Activated CD4-positive, alpha-beta T cell treated with anti-CD3 and anti-CD28 coated beads for 4 hours (primary cell): ENCODE measurements at regions not wholly inside any gene's neighbourhood (a gene's known extent, or its start where the extent isn't known, plus 50 kb on each side); places are given as distances from the start of the nearest gene placed in this dataset.
"Not testable (repeated sequence)": the region's sequence is repeated elsewhere in the genome, so short reads cannot be mapped to it uniquely, and the experiment has no call there.

Source experiments
- DNase-seq, 2 donors: peaks; one replicate each; pipeline ENCODE4 v3.0.0-alpha.2; 2020

DNA sequence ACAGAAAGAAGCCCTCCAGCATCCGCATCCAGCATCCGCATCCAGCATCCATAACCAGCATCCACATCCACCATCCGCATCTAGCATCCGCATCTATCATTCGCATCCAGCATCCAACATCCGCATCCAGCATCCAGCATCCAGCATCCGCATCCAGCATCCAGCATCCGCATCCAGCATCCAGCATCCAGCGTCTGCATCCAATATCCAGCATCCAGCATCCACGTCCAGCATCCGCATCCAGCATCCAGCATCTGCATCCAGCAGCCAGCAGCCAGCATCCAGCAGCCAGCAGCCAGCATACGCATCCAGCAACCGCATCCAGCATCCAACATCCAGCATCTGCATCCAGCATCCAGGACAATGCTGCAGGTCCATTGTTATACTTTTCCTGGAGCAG is 671.0 kb upstream of the C16orf82 start:
- DNase-seq: no peak

DNA sequence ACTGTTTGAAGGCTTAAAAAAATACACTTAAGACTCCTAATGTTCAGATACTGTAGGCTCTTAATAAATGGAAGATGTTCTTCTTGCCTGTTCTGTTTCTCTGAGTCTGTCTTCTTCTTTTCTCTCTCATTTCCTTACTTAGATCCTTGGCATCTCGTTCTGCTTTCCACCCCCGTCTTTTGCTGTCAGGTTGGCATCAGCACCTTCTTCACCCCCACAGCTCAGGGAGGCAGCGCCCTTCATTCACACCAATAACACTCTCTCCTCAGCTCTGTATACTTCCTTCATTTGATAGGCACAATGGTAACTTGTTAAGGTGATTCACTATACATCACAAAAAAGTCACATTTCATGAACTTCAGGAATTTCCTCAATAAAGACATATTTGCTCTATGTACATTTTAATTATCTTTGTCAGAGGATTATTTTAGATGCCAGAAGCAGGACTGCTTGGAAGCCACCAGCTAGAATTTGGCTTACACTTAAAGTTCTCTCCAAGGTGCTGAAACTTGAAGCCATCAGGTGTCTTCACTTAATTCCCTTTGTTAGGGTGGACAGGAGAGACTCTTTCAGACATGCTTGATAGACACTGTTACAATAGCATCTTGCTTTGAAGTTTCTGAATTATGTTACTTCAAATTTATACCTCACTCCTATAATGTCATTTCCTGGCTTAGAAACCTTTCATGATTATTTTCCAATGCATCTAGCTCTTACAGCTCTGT is 670.1 kb upstream of the C16orf82 start:
- DNase-seq: no peak

DNA sequence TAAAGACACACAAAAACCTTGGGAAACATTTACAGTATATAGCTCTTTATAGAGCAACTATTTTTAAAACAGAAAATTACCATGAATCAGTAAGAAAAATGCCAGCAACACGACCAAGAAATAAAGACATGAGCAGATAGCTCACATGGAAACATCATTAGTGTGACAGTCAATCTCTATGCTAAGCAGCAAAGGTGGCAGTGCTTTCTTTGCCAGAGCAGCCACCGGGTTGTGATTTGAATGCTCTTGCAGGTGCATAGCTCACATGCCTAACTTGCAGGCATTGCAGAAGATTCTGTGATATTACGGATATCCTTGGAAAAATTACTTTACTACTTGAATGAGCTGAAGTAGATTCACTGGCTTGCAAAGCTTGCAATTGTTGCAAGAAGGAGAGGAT is 652.9 kb upstream of the C16orf82 start:
- DNase-seq: no peak

DNA sequence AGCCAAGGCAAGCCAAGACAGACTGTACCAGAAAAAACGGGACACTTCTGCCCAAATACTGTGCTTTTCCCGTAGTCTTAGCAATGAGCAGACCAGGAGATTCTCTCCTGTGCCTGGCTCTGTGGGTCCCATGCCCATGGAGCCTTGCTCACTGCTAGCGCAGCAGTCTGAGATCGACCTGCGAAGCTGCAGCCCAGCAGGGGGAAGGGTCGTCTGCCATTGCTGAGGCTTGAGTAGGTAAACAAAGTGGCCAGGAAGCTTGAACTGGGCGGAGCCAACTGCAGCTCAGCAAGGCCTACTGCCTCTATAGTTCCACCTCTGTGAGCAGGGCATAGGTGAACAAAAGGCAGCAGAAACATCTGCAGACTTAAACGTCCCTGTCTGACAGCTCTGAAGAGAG is 647.3 kb upstream of the C16orf82 start:
- DNase-seq: not testable (repeated sequence)

DNA sequence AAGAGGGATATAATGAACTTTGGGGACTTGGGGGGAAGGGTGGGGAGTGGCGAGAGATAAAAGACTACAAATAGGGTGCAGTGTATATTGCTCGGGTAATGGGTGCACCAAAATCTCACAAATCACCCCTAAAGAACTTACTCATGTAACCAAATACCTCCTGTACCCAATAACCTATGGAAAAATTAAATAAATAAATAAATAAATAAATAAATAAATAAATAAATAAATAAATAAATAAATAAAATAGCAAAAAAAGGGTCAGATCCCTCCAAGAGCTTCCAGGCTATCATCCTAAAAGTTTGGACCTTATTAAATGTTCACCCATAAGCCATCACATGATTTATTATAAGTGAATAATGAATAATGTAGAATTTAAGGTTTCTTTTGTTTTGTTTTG is 636.1 kb upstream of the C16orf82 start:
- no peak for DNase-seq

DNA sequence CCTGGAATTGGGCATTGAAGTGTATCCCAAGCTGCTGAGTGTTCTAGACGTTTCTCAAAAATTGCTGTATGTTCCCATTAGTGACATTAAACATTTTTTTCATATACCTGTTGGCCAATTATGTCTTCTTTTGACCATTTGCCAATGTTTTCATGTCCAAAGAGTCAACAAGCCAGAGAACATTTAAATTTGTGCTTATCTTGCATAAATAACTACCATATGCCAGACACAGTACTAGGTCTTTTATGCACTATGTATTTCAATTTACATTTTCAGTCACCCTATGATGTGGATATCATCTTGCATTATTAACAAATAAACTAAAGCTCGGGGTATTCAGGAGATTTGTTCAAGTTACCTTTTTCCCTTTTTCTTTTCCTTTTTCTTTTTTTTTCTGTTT is 632.9 kb upstream of the C16orf82 start:
- no peak for DNase-seq

DNA sequence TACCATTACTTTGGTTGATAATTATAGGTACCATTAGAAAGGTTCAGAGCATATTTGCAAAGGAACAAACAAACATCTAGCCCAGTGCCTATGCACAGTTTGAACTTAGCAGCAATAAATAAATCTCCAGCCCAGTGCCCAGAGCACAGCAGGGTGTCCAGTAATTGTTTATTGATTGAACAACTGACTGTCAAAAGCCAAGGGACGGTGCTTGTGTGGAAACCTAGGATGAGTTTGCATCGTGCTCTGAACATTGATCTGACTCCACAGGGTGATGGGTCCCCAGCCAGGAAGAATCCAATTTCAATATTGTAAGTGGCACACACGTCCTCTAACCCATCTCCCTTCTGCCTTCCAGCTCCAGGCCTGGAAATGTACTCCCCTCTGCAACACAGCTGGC is 625.5 kb upstream of the C16orf82 start:
- DNase-seq: no peak

DNA sequence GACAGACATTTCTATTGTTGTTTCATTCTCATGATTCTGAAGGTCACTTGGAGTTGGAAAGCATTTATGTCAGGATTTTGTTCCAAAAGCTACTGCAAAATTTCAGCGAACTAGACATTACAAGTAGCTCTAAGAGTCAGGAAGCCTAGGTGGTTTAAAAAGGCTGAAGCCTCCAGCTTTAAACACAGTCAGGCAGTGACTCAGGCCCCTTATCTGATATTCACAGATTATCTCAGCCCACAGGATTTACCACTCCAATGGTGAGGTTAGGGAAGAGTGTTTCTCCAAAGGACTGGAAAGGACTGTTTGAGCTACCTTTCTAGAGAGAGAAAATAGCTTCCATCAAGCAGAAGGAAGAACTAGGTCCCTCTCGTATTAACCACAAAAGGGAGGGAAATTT is 624.4 kb upstream of the C16orf82 start:
- no peak for DNase-seq

DNA sequence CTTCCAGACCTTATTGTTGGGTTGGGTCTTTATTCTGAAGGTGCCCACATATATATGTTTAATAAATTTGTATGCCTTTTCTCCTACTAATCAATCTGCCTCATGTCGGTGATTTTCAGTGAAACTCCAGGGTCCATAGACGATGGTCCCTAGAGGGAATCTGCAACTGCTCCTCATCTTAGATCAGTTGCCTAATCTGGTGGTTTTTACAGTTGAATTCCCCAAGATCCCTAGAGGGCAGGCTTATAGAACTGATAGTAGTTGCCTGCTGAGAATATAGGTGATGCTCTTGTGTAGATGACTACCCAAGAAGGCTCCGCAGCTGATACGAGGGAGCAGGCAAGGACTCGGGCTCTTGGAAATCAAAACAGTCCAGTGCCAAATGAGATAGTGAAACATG is 619.2 kb upstream of the C16orf82 start:
- DNase-seq: no peak

DNA sequence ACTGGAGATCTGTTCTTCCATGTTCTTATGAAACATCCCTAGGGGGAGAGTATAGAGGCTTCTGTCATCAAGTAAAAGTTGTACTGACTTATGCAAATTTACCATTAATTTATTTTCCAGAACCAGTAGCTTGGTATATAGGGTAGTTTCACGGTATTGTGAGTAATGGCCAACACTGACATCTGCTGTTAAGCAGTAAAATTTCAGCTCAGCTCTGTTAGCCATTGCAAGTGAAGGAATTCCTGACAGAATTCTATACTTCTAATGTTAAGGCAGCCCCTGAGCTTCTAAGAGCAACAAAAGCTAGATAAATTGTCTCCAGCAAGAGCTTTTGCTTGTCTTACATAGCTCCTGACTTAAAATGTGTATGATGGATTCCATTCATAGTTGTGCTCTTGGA is 613.5 kb upstream of the C16orf82 start:
- DNase-seq: no peak

DNA sequence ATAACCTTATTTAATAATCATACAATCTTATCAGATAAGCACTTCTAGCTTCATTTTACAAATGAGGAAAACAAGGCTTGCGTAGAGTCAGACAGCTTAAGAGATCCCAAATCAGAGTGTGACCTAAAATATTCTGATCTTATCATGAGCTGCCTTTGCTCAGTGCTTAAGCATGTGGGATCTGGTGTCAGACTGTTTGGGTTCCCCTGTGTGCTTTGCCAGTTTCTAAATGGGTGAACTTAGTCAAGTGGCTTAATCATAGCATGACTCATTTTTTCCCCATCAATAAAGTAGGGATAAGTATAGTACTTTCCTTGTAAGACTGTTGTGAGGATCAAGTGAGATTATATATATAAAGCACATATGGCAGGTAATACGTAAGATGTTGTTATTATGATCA is 612.6 kb upstream of the C16orf82 start:
- DNase-seq: no peak

DNA sequence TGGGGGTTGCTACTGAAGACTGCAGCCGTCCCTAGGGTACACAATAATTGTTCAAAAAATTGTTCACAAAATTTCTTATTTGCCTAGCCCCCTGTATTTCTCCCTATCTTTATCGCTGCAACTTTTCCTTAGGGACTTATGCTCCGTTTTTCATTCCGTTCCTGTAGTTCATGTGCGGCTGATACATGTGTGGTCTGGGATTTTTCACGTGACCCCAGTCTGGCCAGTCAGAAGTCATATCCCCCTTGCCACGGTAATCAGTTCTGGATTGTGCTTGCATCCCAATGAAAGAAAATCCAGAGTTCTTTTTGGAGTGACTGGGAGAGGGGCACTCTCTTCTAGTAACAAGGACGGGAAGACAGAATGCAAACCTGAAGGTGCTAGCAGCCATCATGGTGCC is 610.7 kb upstream of the C16orf82 start:
- no peak for DNase-seq

DNA sequence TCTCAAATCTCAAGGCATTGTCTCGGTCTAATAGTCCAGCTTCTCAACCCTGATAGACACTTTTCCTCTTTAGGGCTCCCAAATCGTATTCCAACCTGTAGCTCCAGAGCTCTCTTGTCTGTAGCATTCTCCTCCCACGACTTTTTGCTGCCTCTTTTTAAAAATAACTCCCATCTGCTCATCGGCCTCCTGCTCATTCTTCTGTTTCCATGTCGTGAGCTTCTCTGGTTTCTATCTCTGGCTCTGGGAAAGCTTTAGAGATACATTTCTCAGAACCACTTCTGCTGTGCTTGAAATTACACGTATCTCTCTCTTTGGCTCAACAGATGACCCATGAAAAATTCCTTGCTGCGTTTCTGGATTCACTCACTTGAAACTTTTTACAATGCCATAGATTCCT is 609.6 kb upstream of the C16orf82 start:
- no peak for DNase-seq

DNA sequence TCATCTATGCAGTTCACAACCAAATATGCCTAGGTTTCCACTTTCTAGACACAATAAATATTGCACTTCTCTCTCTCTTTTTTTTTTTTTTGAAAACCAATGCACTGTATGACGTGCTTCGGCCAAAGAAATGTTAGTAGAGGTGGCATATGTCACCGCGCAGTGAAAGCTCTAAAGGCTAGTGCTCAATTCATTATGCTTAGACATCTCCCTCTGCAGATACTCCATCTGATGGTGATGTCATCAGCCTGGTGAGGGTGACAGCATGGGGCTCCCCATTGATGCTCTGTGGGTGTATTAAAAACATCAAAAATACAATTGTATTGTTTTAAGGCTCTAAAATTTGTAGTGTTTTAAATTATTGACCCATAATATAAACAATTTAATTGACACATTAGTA is 608.8 kb upstream of the C16orf82 start:
- DNase-seq: no peak

DNA sequence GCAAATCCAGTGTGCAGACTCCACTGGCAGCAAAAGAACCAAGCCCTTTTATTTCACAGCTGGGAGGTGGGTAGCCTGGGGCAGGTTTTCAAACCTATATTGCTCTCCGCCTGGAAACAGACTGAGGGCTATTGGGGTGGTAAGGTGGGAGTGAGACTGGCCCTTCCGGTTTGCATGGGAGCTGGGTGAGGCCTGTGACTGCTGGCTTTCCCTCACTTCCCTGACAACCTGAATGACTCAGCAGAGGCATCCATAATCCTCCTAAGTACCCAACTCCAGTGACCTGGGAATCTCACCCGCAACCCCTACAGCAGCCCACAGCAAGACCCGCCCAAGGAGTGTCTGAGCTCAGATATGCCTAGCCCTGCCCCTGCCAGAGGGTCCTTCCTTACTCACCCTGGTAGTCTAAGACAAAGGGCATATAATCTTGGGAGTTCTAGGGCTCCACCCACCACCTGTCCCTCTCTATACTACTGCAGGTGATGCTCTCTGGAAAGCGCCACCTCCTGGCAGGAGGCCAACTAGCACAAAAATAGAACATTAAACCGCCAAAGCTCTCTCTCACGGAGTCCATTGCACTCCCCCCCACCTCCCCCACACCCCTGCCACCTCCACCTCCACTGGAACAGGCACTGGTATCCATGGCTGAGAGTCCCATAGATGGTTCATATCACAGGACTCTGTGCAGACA is 602.0 kb upstream of the C16orf82 start:
- DNase-seq: no peak

DNA sequence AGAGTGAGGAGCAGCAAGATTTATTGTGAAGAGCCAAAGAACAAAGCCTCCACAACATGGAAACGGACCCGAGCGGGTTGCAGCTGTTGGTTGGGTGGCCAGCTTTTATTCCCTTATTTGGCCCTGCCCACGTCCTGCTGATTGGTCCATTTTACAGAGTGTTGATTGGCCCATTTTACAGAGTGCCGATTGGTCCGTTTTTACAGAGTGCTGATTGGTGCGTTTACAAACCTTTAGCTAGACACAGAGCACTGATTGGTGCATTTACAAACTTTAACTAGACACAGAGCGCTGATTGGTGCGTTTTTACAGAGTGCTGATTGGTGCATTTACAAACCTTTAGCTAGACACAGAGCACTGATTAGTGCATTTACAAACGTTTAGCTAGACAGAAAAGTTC is 592.3 kb upstream of the C16orf82 start:
- DNase-seq: not testable (repeated sequence)

DNA sequence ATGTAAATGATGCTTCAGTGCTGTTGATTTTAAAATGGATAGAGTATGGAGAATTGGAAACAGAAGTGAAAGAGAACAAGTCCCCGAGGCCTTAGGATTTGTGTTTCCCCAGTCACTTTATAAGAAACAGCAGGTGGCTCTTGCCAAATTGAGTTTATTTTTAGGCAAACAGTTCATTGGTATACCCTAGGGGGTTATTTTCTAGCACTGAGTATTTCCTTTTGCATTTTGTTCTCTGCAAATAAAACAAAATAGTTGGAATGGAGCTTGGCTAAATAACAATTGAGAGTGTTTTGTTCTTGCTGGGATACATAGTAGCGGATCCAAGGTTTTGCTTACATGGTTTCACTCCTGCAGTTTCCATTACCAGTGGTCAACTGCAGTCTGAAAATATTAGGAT is 591.1 kb upstream of the C16orf82 start:
- no peak for DNase-seq

DNA sequence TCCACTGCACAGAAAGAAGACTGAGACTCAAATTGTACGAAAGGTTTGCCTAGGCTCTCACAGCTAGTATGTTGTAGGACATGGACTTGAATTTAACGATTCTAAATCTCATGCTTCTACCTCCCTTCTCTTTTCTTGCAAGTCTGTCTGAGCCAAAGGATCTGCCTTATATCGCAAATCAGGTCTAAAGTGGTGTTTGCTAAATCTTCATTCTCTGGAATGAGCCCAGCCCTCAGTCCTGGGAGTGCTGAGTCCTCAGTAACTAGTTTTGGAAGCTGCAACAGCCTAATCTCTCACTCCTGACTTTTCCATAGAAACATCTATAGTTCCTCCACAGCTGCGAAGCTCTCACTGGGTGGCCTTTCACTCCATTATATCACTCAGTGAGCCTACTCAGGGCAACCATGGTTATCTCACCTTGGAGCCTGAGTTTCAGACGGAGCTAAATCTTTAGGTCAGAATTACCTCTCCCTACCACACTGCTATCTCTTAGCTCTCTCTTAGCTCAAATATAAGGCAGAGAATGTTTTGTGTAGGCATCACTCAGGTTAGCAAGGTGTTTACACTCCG is 575.5 kb upstream of the C16orf82 start:
- DNase-seq: no peak

DNA sequence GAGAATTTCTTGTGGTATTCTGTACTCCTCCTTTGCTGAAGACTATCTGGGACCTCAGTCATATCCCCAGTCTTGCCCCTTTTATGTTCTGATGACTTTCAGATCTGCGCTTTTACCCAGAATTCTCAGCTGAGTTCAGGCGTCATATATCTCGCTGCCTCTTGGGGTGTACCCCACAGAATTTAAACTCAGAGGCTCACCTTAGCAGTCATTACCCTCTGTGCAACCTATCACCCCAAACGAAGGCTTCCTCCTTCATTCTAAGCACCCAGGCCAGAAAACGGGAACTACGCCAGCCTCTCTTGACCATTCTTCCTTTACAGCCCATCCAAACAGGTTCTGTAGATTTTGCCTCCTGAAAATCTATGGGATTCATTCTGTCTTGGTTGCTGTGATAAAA is 574.8 kb upstream of the C16orf82 start:
- no peak for DNase-seq

DNA sequence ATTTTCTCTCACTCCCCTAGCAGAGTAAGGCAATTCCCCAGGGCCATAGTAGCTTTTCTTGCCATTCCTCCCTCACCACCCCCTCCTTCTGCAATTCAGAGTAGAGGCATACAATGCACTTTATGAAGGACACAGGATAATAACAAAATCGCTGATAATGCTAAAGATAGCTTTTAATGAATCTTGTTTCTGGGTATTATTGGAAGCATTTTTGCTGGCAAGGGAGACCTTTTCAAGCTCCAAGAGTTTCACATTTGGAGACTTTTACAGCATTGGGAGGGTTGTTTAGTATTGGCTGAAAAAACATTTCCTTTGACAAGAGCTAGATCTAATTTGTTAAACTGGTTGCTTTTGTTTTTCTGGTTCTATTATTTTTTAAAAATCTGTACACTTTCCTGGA is 573.0 kb upstream of the C16orf82 start:
- DNase-seq: no peak

DNA sequence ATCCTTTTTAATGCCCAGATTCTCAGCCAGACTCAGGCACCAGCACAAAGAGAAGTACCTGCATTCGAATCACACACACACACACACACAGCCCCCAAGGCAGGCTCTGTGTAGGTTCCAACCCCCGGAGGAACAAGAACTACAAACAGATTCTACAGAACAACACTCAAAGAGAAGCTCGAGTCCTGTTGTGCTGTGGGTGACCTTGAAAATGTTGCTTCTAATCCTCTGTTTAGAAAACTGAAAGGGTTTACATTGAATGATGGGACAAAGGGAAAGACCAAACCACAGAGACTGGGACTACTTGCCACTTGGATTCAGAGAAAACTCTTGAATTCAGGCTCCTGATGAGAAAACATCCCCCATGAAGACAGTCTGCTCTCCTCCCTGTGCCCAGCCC is 568.8 kb upstream of the C16orf82 start:
- no peak for DNase-seq

DNA sequence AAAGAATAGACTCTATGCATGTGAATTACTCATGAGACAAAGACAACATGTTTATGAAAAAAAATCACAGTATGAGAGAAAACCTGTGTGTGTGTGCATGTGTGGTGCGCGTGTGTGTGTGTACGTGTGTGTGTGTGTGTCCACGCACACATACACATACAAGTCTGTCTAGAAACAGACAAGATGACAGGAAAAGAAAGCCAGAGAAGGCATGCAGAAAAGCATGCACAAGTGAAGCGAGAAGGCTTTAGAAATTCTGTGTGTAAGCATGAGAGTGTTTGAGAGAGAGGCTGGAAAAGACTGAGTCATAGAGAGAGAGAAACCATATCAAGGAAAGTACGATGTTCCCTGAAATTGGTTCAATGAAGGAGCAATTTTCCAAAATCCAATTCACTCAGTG is 566.4 kb upstream of the C16orf82 start:
- no peak for DNase-seq

DNA sequence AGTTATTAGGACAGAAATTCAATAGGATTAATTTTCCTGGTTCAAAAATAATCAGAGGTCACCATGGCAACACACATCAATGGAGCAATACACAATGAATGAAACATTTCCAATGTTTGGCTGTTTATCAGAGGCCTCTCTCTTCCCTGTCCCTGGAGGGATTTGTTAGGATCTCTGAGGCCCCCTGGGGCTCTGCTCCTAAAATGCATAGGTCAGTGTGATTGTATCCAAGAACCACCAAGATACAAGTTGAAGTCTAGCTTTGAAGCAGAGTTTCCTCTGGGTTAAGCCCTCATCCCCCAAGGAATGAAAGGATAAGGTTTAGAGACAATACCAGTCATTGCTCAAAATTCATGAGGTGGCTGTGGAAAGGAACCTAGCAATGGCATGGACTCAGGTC is 561.2 kb upstream of the C16orf82 start:
- DNase-seq: no peak

DNA sequence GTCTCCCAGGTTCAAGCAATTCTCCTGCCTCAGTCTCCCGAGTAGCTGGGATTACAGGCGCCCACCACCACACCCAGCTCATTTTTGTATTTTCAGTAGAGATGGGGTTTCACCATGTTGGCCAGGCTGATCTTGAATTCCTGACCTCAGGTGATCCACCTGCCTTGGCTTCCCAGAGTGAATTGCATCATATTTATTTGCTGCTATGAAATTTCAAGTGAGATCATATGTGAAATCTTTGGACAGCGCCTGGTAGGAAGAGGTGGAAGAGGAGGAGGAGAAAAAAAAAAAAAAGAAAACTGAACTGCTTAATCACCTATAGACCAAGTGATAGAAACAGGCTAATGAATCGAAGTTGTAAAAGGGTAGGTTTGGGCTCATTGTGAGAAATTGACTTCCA is 557.8 kb upstream of the C16orf82 start:
- not testable (repeated sequence) for DNase-seq

DNA sequence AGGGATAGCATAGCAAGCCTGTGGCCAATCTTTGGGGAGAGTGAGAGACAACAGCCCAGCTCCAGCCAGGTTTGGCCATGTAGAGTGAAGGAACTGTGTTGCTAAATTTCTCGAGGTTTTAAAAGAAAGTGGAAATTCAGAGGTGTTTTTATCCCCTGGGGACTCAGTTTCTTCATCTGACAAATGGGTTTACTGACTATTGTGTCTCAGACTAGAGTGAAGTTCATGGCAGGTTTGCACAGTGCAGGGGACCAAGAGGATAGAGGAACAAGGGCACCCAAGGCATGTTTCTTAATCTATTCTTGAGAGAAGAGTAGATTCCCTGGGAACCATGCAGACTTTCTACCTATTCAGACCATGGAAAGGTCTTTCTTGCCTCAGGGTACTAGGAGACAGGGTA is 555.8 kb upstream of the C16orf82 start:
- no peak for DNase-seq
